Suprapubic skin (tissue), 4 donors: ENCODE measurements at regions not wholly inside any gene's neighbourhood (a gene's known extent, or its start where the extent isn't known, plus 50 kb on each side); places are given as distances from the start of the nearest gene placed in this dataset.

Experiments used
- DNase-seq, 2 donors: peaks; one replicate each; pipeline ENCODE4 v3.0.0-alpha.2; 2019; ENCODE audit warnings: low spot score in 2 of 2
- H3K27ac ChIP-seq: fragments of 200-600 bp; sonication (generic); one replicate; pipeline ENCODE4 v1.5.1; 2019
- H3K27me3 ChIP-seq: fragments of 200-600 bp; sonication (generic); one replicate; pipeline ENCODE4 v1.5.1; 2019
- H3K36me3 ChIP-seq: fragments of 200-600 bp; sonication (generic); one replicate; pipeline ENCODE4 v1.5.1; 2019
- H3K4me1 ChIP-seq: fragments of 200-600 bp; sonication (generic); one replicate; pipeline ENCODE4 v1.5.1; 2019
- H3K4me3 ChIP-seq: fragments of 200-600 bp; sonication (generic); one replicate; pipeline ENCODE4 v1.5.1; 2019; ENCODE audit warnings: mild to moderate bottlenecking
- H3K9me3 ChIP-seq: fragments of 200-600 bp; sonication (generic); one replicate; pipeline ENCODE4 v1.5.1; 2019
- EP300 ChIP-seq: sonication (generic); formaldehyde crosslinking; IDR thresholded peaks from one replicate; pipeline ENCODE4 v1.6.1; 2017; ENCODE audit warnings: antibody characterized with exemption
- POLR2A ChIP-seq, 2 donors: fragments of 450-650 bp; IDR thresholded peaks; one replicate each; pipeline ENCODE4 v1.6.1; 2017; ENCODE audit warnings: antibody characterized with exemption in 2 of 2, mild to moderate bottlenecking in 2 of 2, moderate library complexity in 2 of 2
- POLR2AphosphoS5 ChIP-seq, 3 donors: sonication (generic); formaldehyde crosslinking; IDR thresholded peaks; one replicate each; pipeline ENCODE4 v1.6.1; 2017; ENCODE audit warnings: antibody characterized with exemption in 3 of 3
- WGBS: methylation state at CpG from one replicate; pipeline ENCODE4 v1.1.5; 2018; 5-methylcytosine and 5-hydroxymethylcytosine counted together
- TF ChIP-seq, protein P1 (sequence below), 2 donors: fragments of 200-600 bp in 1 of 2; fragments of 450-650 bp in 1 of 2; sonication (generic) in 1 of 2; IDR thresholded peaks; one replicate each; pipeline ENCODE4 v1.5.1; 2016 to 2019; ENCODE audit warnings: antibody characterized with exemption in 2 of 2, mild to moderate bottlenecking in 1 of 2, moderate library complexity in 1 of 2

DNA sequence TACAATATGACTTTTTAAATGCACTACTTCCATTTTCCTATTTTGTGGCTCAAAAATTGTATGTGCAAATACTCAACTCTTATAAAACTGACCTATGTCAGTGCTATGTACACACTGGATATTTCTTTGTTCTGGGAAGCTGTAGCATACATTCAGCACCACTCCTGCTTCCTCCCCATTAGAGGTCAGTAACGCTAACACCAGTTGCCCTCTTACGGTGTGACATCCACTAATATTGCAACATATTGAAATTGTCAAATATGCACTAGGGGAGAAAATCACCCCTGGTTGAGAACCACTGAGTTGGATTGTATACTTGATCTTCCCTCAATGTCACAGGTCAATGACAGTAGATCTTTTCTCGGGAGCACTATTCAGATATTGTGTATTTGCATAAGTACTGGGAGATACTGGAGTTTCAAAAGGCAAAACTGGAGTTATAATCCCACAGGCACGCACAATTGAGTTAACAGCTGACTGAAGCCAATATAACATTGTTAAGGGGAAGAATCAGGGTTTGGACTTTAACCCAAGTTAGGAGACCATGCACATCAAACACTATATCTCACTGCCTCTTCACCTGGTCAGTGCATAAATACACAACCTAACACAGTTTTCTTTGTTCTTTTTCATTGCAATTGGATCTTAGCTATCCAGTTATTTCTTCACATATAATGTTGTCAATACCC is 1276.5 kb upstream of the MIR17HG start:
- Histone ChIP-seq H3K27me3 (no peaks in the 10 kb centered on the region), H3K36me3 (no peaks in the 10 kb centered on the region), H3K4me1 (no peaks in the 10 kb centered on the region), H3K9me3 (no peaks in the 10 kb centered on the region), H3K27ac (no peak overlapping the region), H3K4me3 (no peak overlapping the region)
- DNase-seq = no peak
- TF ChIP-seq POLR2AphosphoS5 (IDR thresholded peaks at IDR 0.05) (no peak), POLR2A (IDR thresholded peaks at IDR 0.05) (no peak), EP300 (no peak)
- TF ChIP-seq, protein P1, sequence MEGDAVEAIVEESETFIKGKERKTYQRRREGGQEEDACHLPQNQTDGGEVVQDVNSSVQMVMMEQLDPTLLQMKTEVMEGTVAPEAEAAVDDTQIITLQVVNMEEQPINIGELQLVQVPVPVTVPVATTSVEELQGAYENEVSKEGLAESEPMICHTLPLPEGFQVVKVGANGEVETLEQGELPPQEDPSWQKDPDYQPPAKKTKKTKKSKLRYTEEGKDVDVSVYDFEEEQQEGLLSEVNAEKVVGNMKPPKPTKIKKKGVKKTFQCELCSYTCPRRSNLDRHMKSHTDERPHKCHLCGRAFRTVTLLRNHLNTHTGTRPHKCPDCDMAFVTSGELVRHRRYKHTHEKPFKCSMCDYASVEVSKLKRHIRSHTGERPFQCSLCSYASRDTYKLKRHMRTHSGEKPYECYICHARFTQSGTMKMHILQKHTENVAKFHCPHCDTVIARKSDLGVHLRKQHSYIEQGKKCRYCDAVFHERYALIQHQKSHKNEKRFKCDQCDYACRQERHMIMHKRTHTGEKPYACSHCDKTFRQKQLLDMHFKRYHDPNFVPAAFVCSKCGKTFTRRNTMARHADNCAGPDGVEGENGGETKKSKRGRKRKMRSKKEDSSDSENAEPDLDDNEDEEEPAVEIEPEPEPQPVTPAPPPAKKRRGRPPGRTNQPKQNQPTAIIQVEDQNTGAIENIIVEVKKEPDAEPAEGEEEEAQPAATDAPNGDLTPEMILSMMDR (IDR thresholded peaks at IDR 0.05) = no peak
- 91% methylated on average over 4 of the region's 4 CpGs for WGBS

DNA sequence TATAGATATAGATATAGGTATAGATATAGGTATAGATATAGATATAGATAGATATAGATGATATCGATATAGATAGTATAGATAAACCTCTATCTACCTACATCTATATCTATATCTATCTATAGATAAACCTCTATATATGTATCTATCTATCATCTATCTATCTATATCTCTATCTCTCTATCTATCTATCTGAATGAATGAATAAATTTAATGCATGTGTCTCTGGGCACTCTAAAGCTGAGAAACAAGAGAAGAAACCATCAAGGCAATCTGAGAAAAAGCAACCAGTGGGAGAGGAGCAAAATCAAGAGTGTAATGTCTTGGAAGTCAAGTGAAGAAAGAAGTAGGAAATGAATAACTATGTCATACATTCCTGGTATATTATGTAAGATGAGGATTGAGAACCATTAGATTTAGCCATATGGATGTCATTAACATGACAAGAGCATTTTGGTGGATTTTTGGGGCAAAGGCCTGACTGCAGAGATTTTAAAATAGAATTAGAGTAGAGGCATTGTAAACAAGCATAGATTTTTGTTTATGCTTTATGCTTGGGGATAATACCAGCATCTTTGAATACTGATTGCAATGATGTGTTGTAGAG is 1262.7 kb upstream of the MIR17HG start:
- Histone ChIP-seq H3K27ac (no peak overlapping the region), H3K9me3 (no peaks in the 10 kb centered on the region), H3K4me1 (no peaks in the 10 kb centered on the region), H3K36me3 (no peaks in the 10 kb centered on the region), H3K4me3 (no peak overlapping the region), H3K27me3 (no peaks in the 10 kb centered on the region)
- 98% methylated on average over 1 of the region's 1 CpG for WGBS
- TF ChIP-seq POLR2AphosphoS5 (IDR thresholded peaks at IDR 0.05) = no peak
- TF ChIP-seq POLR2A (IDR thresholded peaks at IDR 0.05) = no peak
- TF ChIP-seq, protein P1 (IDR thresholded peaks at IDR 0.05) = no peak
- no peak for TF ChIP-seq EP300
- DNase-seq = no peak

DNA sequence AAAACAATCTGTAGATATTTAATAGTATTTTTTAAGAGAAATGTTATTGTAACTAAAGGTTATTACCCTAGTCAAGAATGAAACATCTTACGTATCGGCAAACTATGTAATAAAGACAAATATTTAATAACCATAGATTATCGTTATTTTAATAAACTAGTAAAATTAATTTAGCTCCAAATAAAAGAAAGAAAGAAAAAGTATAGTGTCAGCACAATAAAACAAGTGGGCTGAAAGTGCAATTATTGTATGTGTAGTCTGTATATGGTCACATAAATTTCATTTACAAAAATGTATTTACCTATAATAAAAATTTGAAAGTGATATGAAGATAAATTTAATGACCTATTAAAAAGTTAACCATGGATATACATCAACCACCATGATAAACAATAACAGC is 1258.4 kb upstream of the MIR17HG start:
- DNase-seq = no peak
- H3K27me3 ChIP-seq = no peaks in the 10 kb centered on the region
- H3K4me1 ChIP-seq = no peaks in the 10 kb centered on the region
- no peak overlapping the region for H3K4me3 ChIP-seq
- no peaks in the 10 kb centered on the region for H3K9me3 ChIP-seq
- TF ChIP-seq EP300 = no peak
- TF ChIP-seq, protein P1 (IDR thresholded peaks at IDR 0.05) = no peak
- TF ChIP-seq POLR2A (IDR thresholded peaks at IDR 0.05) = no peak
- TF ChIP-seq POLR2AphosphoS5 (IDR thresholded peaks at IDR 0.05) = no peak
- H3K36me3 ChIP-seq = no peaks in the 10 kb centered on the region
- 94% methylated on average over 3 of the region's 3 CpGs for WGBS
- H3K27ac ChIP-seq = no peak overlapping the region

DNA sequence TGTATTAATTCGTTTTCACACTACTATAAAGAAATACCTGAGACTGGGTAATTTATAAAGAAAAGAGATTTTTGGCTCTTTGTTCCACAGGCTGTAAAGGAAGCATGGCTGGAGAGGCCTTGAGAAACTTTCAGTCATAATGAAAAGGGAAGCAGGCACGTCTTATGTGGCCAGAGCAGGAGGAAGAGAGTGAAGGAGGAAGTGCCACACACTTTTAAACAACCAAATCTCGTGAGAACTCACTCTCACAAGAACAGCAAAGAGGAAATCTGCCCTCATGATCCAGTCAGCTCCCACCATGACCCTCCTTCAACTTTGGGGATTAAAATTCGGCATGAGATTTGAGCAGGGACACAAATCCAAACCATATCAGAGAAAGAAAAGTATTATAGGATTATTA is 1255.9 kb upstream of the MIR17HG start:
- WGBS = 48% methylated on average over 4 of the region's 4 CpGs
- H3K27ac ChIP-seq = no peak overlapping the region
- no peaks in the 10 kb centered on the region for H3K36me3 ChIP-seq
- no peaks in the 10 kb centered on the region for H3K4me1 ChIP-seq
- H3K9me3 ChIP-seq = no peaks in the 10 kb centered on the region
- H3K4me3 ChIP-seq = no peak overlapping the region
- TF ChIP-seq, protein P1 (IDR thresholded peaks at IDR 0.05) = no peak
- TF ChIP-seq EP300 (no peak), POLR2A (IDR thresholded peaks at IDR 0.05) (no peak), POLR2AphosphoS5 (IDR thresholded peaks at IDR 0.05) (no peak)
- H3K27me3 ChIP-seq = no peaks in the 10 kb centered on the region
- no peak for DNase-seq

DNA sequence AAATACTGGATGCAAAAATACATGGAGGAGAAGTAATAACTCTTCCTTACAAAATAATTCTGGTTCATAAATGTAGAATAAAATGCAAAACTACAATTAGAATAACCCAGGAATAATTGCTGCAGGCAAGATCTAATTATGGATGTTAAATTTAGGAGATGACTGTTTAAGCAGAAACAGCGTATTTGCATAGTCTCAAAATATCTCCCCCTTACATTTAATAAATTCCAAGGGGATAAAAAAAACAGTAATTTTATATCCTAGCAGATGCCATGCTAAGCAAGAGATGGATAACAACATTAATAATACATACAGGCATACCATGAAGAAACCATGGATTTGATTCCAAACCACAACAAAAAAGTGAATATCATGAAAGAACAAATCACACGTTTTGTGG is 1253.1 kb upstream of the MIR17HG start:
- Histone ChIP-seq H3K9me3 (no peaks in the 10 kb centered on the region), H3K27ac (no peak overlapping the region), H3K4me3 (no peak overlapping the region), H3K36me3 (no peaks in the 10 kb centered on the region), H3K27me3 (no peaks in the 10 kb centered on the region), H3K4me1 (no peaks in the 10 kb centered on the region)
- TF ChIP-seq, protein P1 (IDR thresholded peaks at IDR 0.05) = no peak
- TF ChIP-seq POLR2AphosphoS5 (IDR thresholded peaks at IDR 0.05) (no peak), POLR2A (IDR thresholded peaks at IDR 0.05) (no peak), EP300 (no peak)
- WGBS = 52% methylated on average over 2 of the region's 2 CpGs
- no peak for DNase-seq
